HG03354 (cell line): ENCODE measurements at regions not wholly inside any gene's neighbourhood (a gene's known extent, or its start where the extent isn't known, plus 50 kb on each side); places are given as distances from the start of the nearest gene placed in this dataset.

Experiments
- ATAC-seq: cut with Tn5 transposase; IDR thresholded peaks from one replicate; pipeline ENCODE4 v1.9.1; 2021; ENCODE audit warnings: mild to moderate bottlenecking; ENCODE audit not compliant: unreplicated experiment, poor library complexity, severe bottlenecking

- no peak for ATAC-seq
These were observed 143.9 kb upstream of the DIPK2B start for GRCh38 chrX:45344594-45344993.

GRCh38 chrX:45329217-45329616, 128.5 kb upstream of the DIPK2B start:
- ATAC-seq: no peak

- ATAC-seq: no peak
These were observed 124.3 kb upstream of the DIPK2B start for GRCh38 chrX:45324941-45325340.

GRCh38 chrX:45323387-45323786, 122.7 kb upstream of the DIPK2B start:
- ATAC-seq: no peak

GRCh38 chrX:45322820-45323219, 122.1 kb upstream of the DIPK2B start:
- ATAC-seq: no peak

GRCh38 chrX:45322382-45322781, 121.7 kb upstream of the DIPK2B start:
- no peak for ATAC-seq

- no peak for ATAC-seq
These were observed 119.5 kb upstream of the DIPK2B start for GRCh38 chrX:45320191-45320590.

GRCh38 chrX:45309801-45310200, 109.1 kb upstream of the DIPK2B start:
- no peak for ATAC-seq

- ATAC-seq: no peak
These were observed 108.4 kb upstream of the DIPK2B start for GRCh38 chrX:45309096-45309495.

- ATAC-seq: no peak
These were observed 106.1 kb upstream of the DIPK2B start for GRCh38 chrX:45306794-45307193.

- no peak for ATAC-seq
These were observed 100.0 kb upstream of the DIPK2B start for GRCh38 chrX:45300638-45301037.

GRCh38 chrX:45295259-45295986, 94.7 kb upstream of the DIPK2B start:
- no peak for ATAC-seq

GRCh38 chrX:45274576-45274975, 73.9 kb upstream of the DIPK2B start:
- ATAC-seq: no peak

- no peak for ATAC-seq
These were observed 66.3 kb upstream of the DIPK2B start for GRCh38 chrX:45267007-45267406.

- no peak for ATAC-seq
These were observed 65.8 kb upstream of the DIPK2B start for GRCh38 chrX:45266456-45266855.

- no peak for ATAC-seq
These were observed 64.2 kb upstream of the DIPK2B start for GRCh38 chrX:45264865-45265264.

GRCh38 chrX:45261471-45261870, 60.8 kb upstream of the DIPK2B start:
- no peak for ATAC-seq

- ATAC-seq: no peak
These were observed 60.3 kb upstream of the DIPK2B start for GRCh38 chrX:45261005-45261404.

GRCh38 chrX:45258731-45259402, 58.2 kb upstream of the DIPK2B start:
- ATAC-seq: no peak
